OCI-LY3 (cell line): ENCODE measurements at regions not wholly inside any gene's neighbourhood (a gene's known extent, or its start where the extent isn't known, plus 50 kb on each side); places are given as distances from the start of the nearest gene placed in this dataset.

Source experiments
- CTCF ChIP-seq: fragments of 200-600, 300-600 bp; sonication (generic); IDR thresholded peaks from 2 replicates; pipeline ENCODE4 v1.5.1; 2014; ENCODE audit warnings: antibody characterized with exemption, low read length, low read depth
- EZH2phosphoT487 ChIP-seq: fragments of 200-600 bp; shearing (Covaris generic); IDR thresholded peaks from 2 replicates; pipeline ENCODE4 v1.6.1; 2018; ENCODE audit warnings: antibody characterized with exemption, mixed run types, low read depth

GRCh38 chr6:6801005-6801335, 212.4 kb downstream of the LY86 start:
- peak; percentile 16; the same call in 1 of the 2 replicates for TF ChIP-seq CTCF
- no peak for TF ChIP-seq EZH2phosphoT487
